ENCODE measurements at regions not wholly inside any gene's neighbourhood (a gene's known extent, or its start where the extent isn't known, plus 50 kb on each side); places are given as distances from the start of the nearest gene placed in this dataset.

- no peak overlapping the region for H3K4me3 ChIP-seq
- DNase-seq = no peak
- no peaks in the 10 kb centered on the region for H3K9me3 ChIP-seq
- H3K27me3 ChIP-seq = no peaks in the 10 kb centered on the region
- H3K9ac ChIP-seq (ENCODE audit: low read depth in 2 of 2, low read length in 2 of 2) = no peak overlapping the region
- intact Hi-C loops (cut with DNase I) = no loop called here
- no peak for TF ChIP-seq CTCF (IDR thresholded peaks at IDR 0.05)
- no peaks in the 10 kb centered on the region for H3K36me3 ChIP-seq
- H3K4me1 ChIP-seq = no peaks in the 10 kb centered on the region
- H3K27ac ChIP-seq = no peak overlapping the region
Measured at GRCh38 chr21:23026878-23027277, 2028.7 kb downstream of the NCAM2 start.

- Histone ChIP-seq H3K9ac (ENCODE audit: low read depth in 2 of 2, low read length in 2 of 2) (no peak overlapping the region), H3K27ac (no peak overlapping the region), H3K36me3 (no peaks in the 10 kb centered on the region), H3K9me3 (no peaks in the 10 kb centered on the region), H3K4me3 (no peak overlapping the region), H3K4me1 (no peaks in the 10 kb centered on the region), H3K27me3 (no peaks in the 10 kb centered on the region)
- TF ChIP-seq CTCF (IDR thresholded peaks at IDR 0.05) = no peak
- DNase-seq = no peak
- intact Hi-C loops (cut with DNase I) = no loop called here
Measured at GRCh38 chr21:23039846-23040245, 2041.6 kb downstream of the NCAM2 start.

GRCh38 chr21:23045955-23046354, 2047.7 kb downstream of the NCAM2 start:
- Histone ChIP-seq H3K4me3 (no peak overlapping the region), H3K27ac (no peak overlapping the region), H3K9ac (ENCODE audit: low read depth in 2 of 2, low read length in 2 of 2) (no peak overlapping the region), H3K27me3 (no peaks in the 10 kb centered on the region), H3K9me3 (no peaks in the 10 kb centered on the region), H3K36me3 (no peaks in the 10 kb centered on the region), H3K4me1 (no peaks in the 10 kb centered on the region)
- no peak for DNase-seq
- intact Hi-C loops (cut with DNase I) = no loop called here
- TF ChIP-seq CTCF (IDR thresholded peaks at IDR 0.05) = no peak

GRCh38 chr21:23067672-23068071, 2069.5 kb downstream of the NCAM2 start:
- no peak for TF ChIP-seq CTCF (IDR thresholded peaks at IDR 0.05)
- H3K4me3 ChIP-seq = no peak overlapping the region
- no peaks in the 10 kb centered on the region for H3K4me1 ChIP-seq
- H3K36me3 ChIP-seq = no peaks in the 10 kb centered on the region
- intact Hi-C loops (cut with DNase I) = no loop called here
- DNase-seq = no peak
- H3K9me3 ChIP-seq = no peaks in the 10 kb centered on the region
- H3K9ac ChIP-seq (ENCODE audit: low read depth in 2 of 2, low read length in 2 of 2) = no peak overlapping the region
- no peaks in the 10 kb centered on the region for H3K27me3 ChIP-seq
- H3K27ac ChIP-seq = no peak overlapping the region

DNA sequence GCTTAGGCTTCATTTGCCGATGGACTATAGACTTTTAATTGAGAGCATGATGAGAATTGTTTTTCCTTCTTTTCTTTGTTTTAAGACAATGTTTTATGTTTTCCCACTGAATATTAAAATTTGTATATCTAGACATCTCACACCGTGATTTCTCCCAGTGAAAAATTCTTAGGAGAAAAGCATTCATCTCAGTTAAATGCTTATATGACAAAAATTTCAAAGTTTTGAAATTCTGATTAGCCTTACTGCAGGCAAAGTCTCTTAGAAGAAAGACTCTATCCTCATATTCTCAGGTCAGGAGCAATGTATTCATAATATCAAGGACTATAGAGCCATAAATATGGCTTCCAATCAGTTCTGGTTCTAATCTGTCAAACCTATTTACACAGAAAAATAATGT, 2085.0 kb downstream of the NCAM2 start:
- intact Hi-C loops (cut with DNase I) = no loop called here
- Histone ChIP-seq H3K36me3 (no peaks in the 10 kb centered on the region), H3K9me3 (peaks cover 4% of the 10 kb centered on the region), H3K4me3 (no peak overlapping the region), H3K9ac (ENCODE audit: low read depth in 2 of 2, low read length in 2 of 2) (no peak overlapping the region), H3K4me1 (no peaks in the 10 kb centered on the region), H3K27me3 (no peaks in the 10 kb centered on the region), H3K27ac (no peak overlapping the region)
- TF ChIP-seq CTCF (IDR thresholded peaks at IDR 0.05) = no peak
- no peak for DNase-seq

DNA sequence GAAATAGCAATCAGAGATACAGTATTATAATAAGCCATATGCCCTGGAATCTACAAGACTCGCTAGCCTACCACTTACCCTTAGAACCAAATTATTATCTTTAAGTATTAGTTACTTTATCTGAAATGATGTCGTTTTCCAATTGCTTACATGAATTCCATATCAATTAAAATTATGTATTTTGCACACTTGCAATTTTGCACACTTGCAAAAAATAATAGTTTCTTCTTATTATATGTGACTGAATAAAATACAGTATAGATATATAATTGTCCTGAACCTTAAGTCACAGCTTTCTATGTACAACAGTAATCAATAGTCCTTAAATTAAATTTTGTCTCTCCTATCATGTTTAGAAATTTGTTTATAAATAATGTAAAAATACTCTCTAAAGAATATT, 2095.1 kb downstream of the NCAM2 start:
- no peak for DNase-seq
- Histone ChIP-seq H3K27me3 (no peaks in the 10 kb centered on the region), H3K9me3 (peaks cover 5% of the 10 kb centered on the region), H3K9ac (ENCODE audit: low read depth in 2 of 2, low read length in 2 of 2) (no peak overlapping the region), H3K4me1 (no peaks in the 10 kb centered on the region), H3K27ac (no peak overlapping the region), H3K4me3 (no peak overlapping the region), H3K36me3 (no peaks in the 10 kb centered on the region)
- intact Hi-C loops (cut with DNase I) = no loop called here
- no peak for TF ChIP-seq CTCF (IDR thresholded peaks at IDR 0.05)
